ENCODE measurements at regions not wholly inside any gene's neighbourhood (a gene's known extent, or its start where the extent isn't known, plus 50 kb on each side); places are given as distances from the start of the nearest gene placed in this dataset.

- DNase-seq: peak; percentile 5
Measured at GRCh38 chr3:34260271-34261000, 462.0 kb downstream of the PDCD6IP start.

- no peak for DNase-seq
Measured at GRCh38 chr3:34261001-34261385, 462.6 kb downstream of the PDCD6IP start.

DNA sequence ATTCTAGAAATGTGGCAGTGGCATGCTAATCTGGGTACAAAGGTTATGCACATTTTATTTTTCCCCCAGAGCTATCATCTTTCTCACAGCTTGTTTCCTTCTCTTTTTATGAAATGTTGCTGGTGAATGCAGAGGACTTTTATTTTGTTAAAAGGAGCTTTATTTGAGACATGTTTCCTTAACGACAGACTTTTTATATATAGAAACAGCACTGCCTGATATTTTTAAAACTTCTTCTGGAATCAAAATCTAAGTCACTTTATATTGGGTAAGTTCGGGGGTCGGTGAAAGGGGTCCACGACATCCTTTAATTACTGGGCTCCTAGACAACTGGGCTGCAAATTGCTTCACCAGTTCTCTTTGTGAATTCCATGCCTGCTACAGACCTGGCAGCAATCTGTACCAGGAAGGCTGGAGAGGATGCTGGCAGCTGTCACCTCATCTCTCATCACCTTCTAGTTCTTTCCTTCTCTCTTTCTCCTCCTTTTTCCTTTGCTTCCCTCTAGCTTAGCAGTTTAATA lies 464.7 kb downstream of the PDCD6IP start:
- DNase-seq: peak; percentile 3

- no peak for DNase-seq
Measured at GRCh38 chr3:34264337-34265041, 466.1 kb downstream of the PDCD6IP start.

DNA sequence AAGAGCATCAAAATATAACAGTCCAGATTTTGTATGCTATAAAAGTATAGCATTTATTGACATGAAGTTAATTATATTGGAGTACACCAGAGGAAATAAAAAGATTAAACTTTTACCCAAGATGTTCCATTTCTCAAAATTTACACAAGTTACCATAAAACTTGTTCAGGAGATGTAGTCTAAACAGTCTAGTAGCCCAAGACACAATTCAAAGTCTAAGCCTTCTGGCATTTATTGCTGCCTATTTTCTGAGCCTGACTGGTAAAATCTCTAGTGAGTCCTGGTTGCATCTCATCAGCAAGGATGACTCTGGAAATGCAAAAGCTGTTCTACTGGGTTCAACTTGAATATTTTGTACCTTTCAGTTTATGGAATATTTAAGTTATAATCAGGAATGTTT lies 468.7 kb downstream of the PDCD6IP start:
- no peak for DNase-seq

DNA sequence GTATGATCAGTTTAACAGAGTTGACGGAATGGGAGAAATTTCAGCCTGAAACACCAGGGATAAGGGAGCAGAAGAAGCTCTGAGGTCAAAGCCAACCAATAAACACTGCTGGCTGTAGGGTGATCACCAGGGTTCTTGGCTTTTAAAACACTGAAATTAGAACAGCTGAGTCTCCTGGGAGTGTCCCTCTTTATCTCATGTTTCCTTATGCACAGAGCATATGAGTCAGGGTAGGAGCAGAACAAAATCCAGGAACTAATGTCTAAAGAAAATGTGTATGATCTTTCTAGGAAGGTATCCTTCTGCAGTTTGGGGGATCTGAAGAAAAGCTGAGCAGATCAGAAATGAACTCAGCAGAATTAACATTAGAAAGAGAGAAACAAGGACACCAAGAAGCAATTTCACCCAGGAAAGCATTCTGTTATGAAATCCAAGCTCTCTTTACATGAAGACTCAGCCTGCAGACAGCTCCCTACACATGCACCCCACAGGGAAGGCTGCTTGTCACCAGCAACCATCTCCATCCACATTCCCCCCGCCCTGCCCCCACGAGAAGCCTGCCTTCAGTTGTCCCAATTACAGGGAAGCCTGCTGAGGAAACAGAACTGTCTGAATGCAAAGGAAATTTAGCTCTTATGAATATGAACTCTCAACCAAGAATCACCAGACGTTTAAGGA lies 469.7 kb downstream of the PDCD6IP start:
- DNase-seq: peak; percentile 51

- DNase-seq: no peak
Measured at GRCh38 chr3:34275811-34276210, 477.4 kb downstream of the PDCD6IP start.

GRCh38 chr3:34276342-34276741 lies 477.9 kb downstream of the PDCD6IP start:
- DNase-seq: no peak

DNA sequence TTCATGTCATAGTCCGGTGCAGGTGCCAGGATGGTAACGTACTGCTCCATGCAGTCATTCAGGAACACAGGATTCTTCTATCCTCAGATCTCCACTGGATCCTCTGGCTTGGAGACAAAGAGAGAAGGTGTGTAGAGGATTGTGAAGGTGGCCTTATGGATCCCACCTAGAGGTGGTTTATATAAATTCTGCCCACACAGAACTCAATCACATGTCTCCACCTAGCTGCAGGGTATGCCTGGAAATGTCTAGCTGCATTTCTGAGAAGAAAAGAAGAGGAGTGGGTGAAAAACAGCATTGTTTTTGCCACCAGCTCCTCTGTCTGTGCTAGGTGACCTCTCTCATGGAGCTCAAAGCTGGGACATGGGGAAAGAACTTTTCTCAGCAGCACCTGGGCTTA lies 478.7 kb downstream of the PDCD6IP start:
- no peak for DNase-seq

- no peak for DNase-seq
Measured at GRCh38 chr3:34279901-34280300, 481.5 kb downstream of the PDCD6IP start.

GRCh38 chr3:34283751-34284150 lies 485.3 kb downstream of the PDCD6IP start:
- DNase-seq: no peak

GRCh38 chr3:34284959-34285826 lies 486.8 kb downstream of the PDCD6IP start:
- peak; percentile 38 for DNase-seq

GRCh38 chr3:34285827-34286188 lies 487.4 kb downstream of the PDCD6IP start:
- no peak for DNase-seq

DNA sequence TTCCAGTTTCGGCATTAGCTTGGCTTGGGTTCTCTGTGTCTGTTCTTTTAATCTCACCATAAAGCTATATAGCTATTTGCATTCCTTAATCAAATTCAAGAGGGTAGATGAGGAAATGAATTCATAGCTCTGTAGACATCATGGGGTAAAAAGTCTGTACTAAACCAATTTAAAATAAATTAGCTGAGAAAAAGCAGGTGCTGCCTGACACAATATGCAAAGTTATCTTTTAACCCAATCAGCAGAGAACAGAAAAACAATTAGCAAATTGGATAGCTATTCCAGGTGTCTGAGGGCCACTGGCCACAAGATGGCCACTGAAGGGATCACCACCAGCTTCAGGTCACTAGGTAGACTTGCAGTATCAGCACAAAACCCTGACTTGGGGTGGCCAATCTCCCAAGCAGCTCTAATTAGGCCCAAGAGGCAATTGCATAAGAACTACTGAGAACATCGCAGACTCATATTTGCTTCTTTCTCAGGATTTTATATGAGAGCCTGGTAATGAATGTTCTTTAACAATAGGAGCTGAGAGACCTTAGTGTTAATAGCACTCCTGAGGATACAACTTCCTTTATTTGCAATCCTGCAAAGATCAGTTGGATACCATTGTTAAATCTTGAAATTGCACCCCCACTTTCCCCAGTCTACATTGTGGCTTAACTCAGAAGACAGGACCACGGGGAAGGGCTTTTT lies 494.3 kb downstream of the PDCD6IP start:
- DNase-seq: no peak

DNA sequence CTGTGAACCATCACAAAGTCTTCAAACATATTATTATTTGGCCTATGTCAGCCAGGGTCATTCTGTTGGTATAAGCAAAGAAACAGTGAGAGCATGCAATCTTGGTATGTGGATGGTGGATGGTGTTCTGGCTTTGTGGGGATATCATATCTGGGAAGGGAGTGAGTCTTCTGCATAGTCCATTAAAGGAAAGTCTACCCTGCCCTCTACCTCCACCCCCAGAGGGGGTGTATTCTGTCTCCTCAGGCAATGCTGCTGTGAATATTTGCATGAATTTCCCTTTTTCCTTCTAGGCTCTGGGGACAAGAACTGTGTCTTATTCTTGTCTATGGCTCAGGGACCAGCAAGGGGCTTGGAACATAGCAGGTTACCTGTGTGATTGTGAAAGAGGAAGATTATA lies 495.8 kb downstream of the PDCD6IP start:
- DNase-seq: no peak

- DNase-seq: no peak
Measured at GRCh38 chr3:34296796-34297195, 498.4 kb downstream of the PDCD6IP start.

DNA sequence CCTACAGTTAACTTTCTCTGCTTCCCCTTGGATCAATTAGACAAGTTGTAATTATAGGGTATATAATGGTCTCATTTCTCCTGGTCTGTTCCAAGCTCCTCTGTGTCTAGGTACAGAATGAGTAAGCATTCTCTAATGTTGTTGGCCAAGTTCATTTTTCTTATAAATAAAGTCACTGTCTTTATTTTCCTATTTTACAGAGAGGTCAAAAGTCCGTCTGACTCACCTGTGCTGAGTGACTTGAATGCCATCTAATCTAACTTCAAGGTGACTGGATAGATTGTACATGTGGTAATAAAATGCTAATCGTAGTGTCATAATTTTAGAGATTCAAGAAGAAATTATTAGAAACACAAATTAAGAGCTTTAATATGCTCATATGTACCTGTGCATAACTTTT lies 500.2 kb downstream of the PDCD6IP start:
- DNase-seq: no peak

GRCh38 chr3:34300621-34301020 lies 502.2 kb downstream of the PDCD6IP start:
- DNase-seq: no peak

- no peak for DNase-seq
Measured at GRCh38 chr3:34301313-34301712, 502.9 kb downstream of the PDCD6IP start.

DNA sequence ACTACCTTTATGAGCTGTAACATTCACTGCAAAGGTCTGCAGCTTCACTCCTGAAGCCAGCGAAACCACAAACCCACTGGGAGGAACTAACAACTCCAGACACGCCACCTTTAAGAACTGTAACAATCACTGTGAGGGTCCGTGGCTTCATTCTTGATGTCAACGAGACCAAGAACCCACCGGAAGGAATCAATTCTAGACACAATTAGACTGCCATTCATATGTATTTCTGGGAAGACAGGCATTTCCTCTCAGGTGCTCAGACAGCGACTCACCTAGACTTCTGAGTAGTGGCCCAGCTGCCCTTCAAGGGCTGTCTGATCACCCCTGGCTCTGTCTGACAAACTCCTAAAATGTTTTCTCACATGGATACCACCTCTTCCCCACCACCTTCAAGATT lies 506.8 kb downstream of the PDCD6IP start:
- DNase-seq: no peak

DNA sequence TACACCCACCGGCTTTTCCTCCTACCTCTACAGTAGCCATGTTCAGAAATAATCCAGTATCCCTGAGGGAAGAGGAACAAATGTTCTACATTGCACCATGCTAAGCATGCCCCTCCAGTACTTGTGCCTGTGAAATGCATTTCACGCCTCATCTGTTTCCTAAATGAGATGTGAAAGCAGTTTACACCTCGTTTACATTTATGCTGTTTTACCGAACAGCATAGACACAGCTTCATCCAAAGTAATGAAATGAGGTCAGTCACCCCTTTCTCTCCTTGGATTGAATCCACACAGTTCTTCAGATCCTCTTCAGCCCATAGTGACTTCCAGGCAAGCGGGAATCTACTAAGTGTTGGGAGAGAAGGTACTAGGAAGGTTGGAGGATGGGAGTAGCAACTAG lies 514.3 kb downstream of the PDCD6IP start:
- DNase-seq: no peak

GRCh38 chr3:34319881-34320280 lies 521.5 kb downstream of the PDCD6IP start:
- no peak for DNase-seq

Measured in NCI-H2171 treated with DMSO at 0.1 percent for 48 hours (cell line).